K562 (cell line): ENCODE measurements at regions not wholly inside any gene's neighbourhood (a gene's known extent, or its start where the extent isn't known, plus 50 kb on each side); places are given as distances from the start of the nearest gene placed in this dataset.

Experiments
- CC2D1A ChIP-seq: fragments of 450-650 bp; IDR thresholded peaks from 2 replicates; pipeline ENCODE4 v1.6.1; 2017; ENCODE audit warnings: mild to moderate bottlenecking
- KLF16 ChIP-seq: IDR thresholded peaks from 2 replicates; pipeline ENCODE4 v1.6.1; 2016; ENCODE audit warnings: antibody characterized with exemption
- NCOA1 ChIP-seq: fragments of 450-650 bp; IDR thresholded peaks from 2 replicates; pipeline ENCODE4 v1.6.1; 2016; ENCODE audit warnings: low read depth
- RCOR1 ChIP-seq, 2 experiments: IDR thresholded peaks; 2 replicates each; pipeline ENCODE4 v1.6.1; 2012; ENCODE audit warnings: low read depth in 2 of 2, low read length in 2 of 2, borderline replicate concordance in 1 of 2, improper control_type of control experiment in 1 of 2
- RFX7 ChIP-seq: fragments of 250-450 bp; sonication (Bioruptor Pico); IDR thresholded peaks from 2 replicates; pipeline ENCODE4 v1.5.1; 2021; ENCODE audit warnings: mild to moderate bottlenecking
- RHOXF2B ChIP-seq: fragments of 250-450 bp; sonication (Bioruptor Pico); conservative IDR thresholded peaks from 2 replicates; pipeline ENCODE4 v1.5.1; 2021
- ZNF407 ChIP-seq: fragments of 450-650 bp; IDR thresholded peaks from 2 replicates; pipeline ENCODE4 v1.6.1; 2016; ENCODE audit warnings: low read depth
- ZNF518B ChIP-seq: fragments of 250-450 bp; sonication (Bioruptor Pico); IDR thresholded peaks from 2 replicates; pipeline ENCODE4 v1.5.0; 2021; ENCODE audit warnings: mild to moderate bottlenecking, moderate library complexity
- ZNF609 ChIP-seq: sonication (generic); formaldehyde crosslinking; IDR thresholded peaks from 2 replicates; pipeline ENCODE4 v1.8.1; 2023; ENCODE audit warnings: missing genetic modification reagents, mild to moderate bottlenecking, borderline replicate concordance

GRCh38 chr18:10379522-10379921, 74.9 kb upstream of the APCDD1 start (continued):
- TF ChIP-seq ZNF518B (CRISPR knock-in tag) (no peak), NCOA1 (no peak), ZNF609 (CRISPR knock-in tag) (no peak), RFX7 (CRISPR knock-in tag) (no peak), KLF16 (no peak), CC2D1A (no peak), RHOXF2B (CRISPR knock-in tag) (no peak), RCOR1 (IDR thresholded peaks at IDR 0.05; ENCODE audit: borderline replicate concordance in 1 of 2, low read depth in 2 of 2, low read length in 2 of 2) (no peak), ZNF407 (no peak)
